HG03342 (cell line): ENCODE measurements at regions not wholly inside any gene's neighbourhood (a gene's known extent, or its start where the extent isn't known, plus 50 kb on each side); places are given as distances from the start of the nearest gene placed in this dataset.
"Not testable (repeated sequence)": the region's sequence is repeated elsewhere in the genome, so short reads cannot be mapped to it uniquely, and the experiment has no call there.

Experiments
- ATAC-seq: cut with Tn5 transposase; IDR thresholded peaks from one replicate; pipeline ENCODE4 v1.9.1; 2021; ENCODE audit warnings: mild to moderate bottlenecking, moderate library complexity; ENCODE audit not compliant: unreplicated experiment

GRCh38 chr3:5464649-5465048 is 277.1 kb downstream of the EDEM1 start:
- no peak for ATAC-seq

- ATAC-seq, result no peak
These were observed 277.7 kb downstream of the EDEM1 start for GRCh38 chr3:5465183-5465582.

GRCh38 chr3:5466065-5466464 is 278.6 kb downstream of the EDEM1 start:
- ATAC-seq, result no peak

- no peak for ATAC-seq
These were observed 279.2 kb downstream of the EDEM1 start for GRCh38 chr3:5466717-5467116.

- no peak for ATAC-seq
These were observed 286.0 kb downstream of the EDEM1 start for GRCh38 chr3:5473471-5473870.

GRCh38 chr3:5476403-5476802 is 288.9 kb downstream of the EDEM1 start:
- no peak for ATAC-seq

- ATAC-seq, result no peak
These were observed 291.8 kb downstream of the EDEM1 start for GRCh38 chr3:5479229-5479799.

- ATAC-seq, result no peak
These were observed 292.7 kb downstream of the EDEM1 start for GRCh38 chr3:5480190-5480589.

- ATAC-seq, result peak; percentile 46
These were observed 297.9 kb downstream of the EDEM1 start for GRCh38 chr3:5485427-5485826.

GRCh38 chr3:5488771-5489170 is 301.3 kb downstream of the EDEM1 start:
- no peak for ATAC-seq

GRCh38 chr3:5489536-5489935 is 302.0 kb downstream of the EDEM1 start:
- ATAC-seq, result peak; percentile 70

GRCh38 chr3:5494905-5495519 is 307.5 kb downstream of the EDEM1 start:
- no peak for ATAC-seq

- no peak for ATAC-seq
These were observed 310.0 kb downstream of the EDEM1 start for GRCh38 chr3:5497497-5497896.

- peak; percentile 42 for ATAC-seq
These were observed 311.5 kb downstream of the EDEM1 start for GRCh38 chr3:5498981-5499380.

- peak; percentile 90 for ATAC-seq
These were observed 311.9 kb downstream of the EDEM1 start for GRCh38 chr3:5499404-5499803.

- ATAC-seq, result no peak
These were observed 315.6 kb downstream of the EDEM1 start for GRCh38 chr3:5503136-5503535.

GRCh38 chr3:5504135-5504534 is 316.6 kb downstream of the EDEM1 start:
- ATAC-seq, result no peak

- ATAC-seq, result no peak
These were observed 317.7 kb downstream of the EDEM1 start for GRCh38 chr3:5505163-5505562.

- ATAC-seq, result no peak
These were observed 318.5 kb downstream of the EDEM1 start for GRCh38 chr3:5505997-5506396.

GRCh38 chr3:5508860-5509259 is 321.4 kb downstream of the EDEM1 start:
- ATAC-seq, result not testable (repeated sequence)

GRCh38 chr3:5510300-5510699 is 322.8 kb downstream of the EDEM1 start:
- no peak for ATAC-seq

GRCh38 chr3:5517921-5518320 is 330.4 kb downstream of the EDEM1 start:
- no peak for ATAC-seq

GRCh38 chr3:5520237-5520636 is 332.7 kb downstream of the EDEM1 start:
- ATAC-seq, result no peak
